ENCODE measurements at regions not wholly inside any gene's neighbourhood (a gene's known extent, or its start where the extent isn't known, plus 50 kb on each side); places are given as distances from the start of the nearest gene placed in this dataset.
A peak's percentile ranks its signal among the peaks of the same experiment; 100 is the strongest.

DNA sequence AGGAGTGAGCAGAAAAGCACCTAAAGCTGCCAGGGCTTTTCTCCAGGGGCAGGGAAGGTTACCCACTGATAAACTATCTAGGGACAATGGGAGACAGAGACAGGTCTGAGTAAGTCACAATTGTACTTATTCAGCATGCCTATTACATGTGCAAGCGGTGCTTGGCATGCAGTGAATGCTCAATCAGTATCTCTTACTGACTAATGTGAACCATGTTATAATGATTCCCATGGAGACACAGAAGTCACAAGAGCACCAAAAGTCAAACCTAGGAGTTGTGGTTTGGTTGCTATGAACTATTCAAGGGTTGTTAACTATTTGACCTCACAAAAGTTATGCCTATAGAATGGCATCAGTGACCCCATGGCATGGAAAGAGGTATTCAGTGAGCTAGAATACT, 50.0 kb upstream of the RASGRP1 start:
- Mint-ChIP-seq H3K9me3 (no peaks in the 10 kb centered on the region), H3K36me3 (ENCODE audit: low read depth) (no peaks in the 10 kb centered on the region), H3K27ac (no peak overlapping the region), H3K4me3 (no peak overlapping the region), H3K27me3 (ENCODE audit: low read depth) (peaks cover 6% of the 10 kb centered on the region), H3K4me1 (peaks cover 14% of the 10 kb centered on the region)
- TF ChIP-seq, protein P1, sequence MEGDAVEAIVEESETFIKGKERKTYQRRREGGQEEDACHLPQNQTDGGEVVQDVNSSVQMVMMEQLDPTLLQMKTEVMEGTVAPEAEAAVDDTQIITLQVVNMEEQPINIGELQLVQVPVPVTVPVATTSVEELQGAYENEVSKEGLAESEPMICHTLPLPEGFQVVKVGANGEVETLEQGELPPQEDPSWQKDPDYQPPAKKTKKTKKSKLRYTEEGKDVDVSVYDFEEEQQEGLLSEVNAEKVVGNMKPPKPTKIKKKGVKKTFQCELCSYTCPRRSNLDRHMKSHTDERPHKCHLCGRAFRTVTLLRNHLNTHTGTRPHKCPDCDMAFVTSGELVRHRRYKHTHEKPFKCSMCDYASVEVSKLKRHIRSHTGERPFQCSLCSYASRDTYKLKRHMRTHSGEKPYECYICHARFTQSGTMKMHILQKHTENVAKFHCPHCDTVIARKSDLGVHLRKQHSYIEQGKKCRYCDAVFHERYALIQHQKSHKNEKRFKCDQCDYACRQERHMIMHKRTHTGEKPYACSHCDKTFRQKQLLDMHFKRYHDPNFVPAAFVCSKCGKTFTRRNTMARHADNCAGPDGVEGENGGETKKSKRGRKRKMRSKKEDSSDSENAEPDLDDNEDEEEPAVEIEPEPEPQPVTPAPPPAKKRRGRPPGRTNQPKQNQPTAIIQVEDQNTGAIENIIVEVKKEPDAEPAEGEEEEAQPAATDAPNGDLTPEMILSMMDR (IDR thresholded peaks at IDR 0.05; ENCODE audit: unreplicated experiment in 3 of 3), result no peak

DNA sequence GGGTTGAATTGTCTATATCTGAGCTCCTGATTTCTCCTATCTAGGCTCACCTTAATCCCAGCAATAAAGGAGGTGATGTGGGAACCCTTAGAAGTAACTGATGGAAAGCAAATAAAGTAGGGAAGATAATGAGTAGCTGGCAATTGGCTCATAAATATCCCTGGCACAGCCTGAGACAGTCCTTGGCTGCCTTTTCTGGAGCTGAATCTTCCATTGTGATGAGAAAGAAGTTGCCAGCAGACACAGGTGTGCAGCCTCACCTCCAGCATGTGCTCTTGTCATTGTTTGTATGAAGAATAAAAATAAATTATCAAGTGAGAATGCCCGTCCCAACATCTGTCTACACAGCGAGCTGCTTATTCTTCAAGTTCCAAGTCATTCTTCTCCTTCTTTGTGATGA, 53.2 kb upstream of the RASGRP1 start:
- Mint-ChIP-seq H3K27me3 (ENCODE audit: low read depth) (peaks cover 7% of the 10 kb centered on the region), H3K9me3 (no peaks in the 10 kb centered on the region), H3K36me3 (ENCODE audit: low read depth) (no peaks in the 10 kb centered on the region), H3K4me1 (peaks cover 21% of the 10 kb centered on the region), H3K4me3 (no peak overlapping the region), H3K27ac (no peak overlapping the region)
- TF ChIP-seq, protein P1 (IDR thresholded peaks at IDR 0.05; ENCODE audit: unreplicated experiment in 3 of 3), result no peak

DNA sequence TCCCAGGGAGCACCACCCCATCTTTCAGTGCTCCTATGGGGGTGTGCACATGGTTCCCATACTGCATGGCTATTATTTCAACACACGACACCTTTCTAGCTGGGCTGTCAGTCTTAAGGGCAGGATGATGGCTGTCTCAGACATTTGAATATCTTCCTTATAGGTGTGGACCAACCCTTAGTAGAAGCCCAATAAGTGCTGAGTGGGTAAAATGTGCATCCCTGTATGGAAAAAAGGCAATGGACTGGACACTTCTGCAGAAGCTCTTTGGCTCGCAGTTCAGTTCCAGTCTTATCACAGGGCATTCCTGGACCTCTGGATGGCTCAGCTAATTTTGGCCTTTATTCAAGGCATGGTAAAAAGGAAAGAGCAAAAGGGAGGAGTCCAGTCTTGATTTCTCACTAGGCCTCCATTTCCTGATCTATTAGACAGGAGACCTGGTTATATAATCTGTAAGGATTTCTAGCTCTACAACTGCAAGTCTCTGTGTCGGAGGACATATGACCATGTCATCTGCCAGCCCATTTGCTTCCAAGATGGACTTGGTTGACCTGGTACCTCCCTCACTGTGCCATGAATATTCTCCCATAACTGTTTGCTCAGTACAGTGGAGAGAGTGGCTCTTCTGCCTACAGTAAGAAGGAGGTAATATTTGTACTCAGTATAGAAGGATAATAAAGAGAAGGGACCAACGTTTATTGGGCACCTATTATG, 53.8 kb upstream of the RASGRP1 start:
- Mint-ChIP-seq H3K4me3 (no peak overlapping the region), H3K27me3 (ENCODE audit: low read depth) (peaks cover 9% of the 10 kb centered on the region), H3K4me1 (peaks cover 21% of the 10 kb centered on the region), H3K36me3 (ENCODE audit: low read depth) (no peaks in the 10 kb centered on the region), H3K9me3 (no peaks in the 10 kb centered on the region), H3K27ac (no peak overlapping the region)
- TF ChIP-seq, protein P1 (IDR thresholded peaks at IDR 0.05; ENCODE audit: unreplicated experiment in 3 of 3), result no peak

DNA sequence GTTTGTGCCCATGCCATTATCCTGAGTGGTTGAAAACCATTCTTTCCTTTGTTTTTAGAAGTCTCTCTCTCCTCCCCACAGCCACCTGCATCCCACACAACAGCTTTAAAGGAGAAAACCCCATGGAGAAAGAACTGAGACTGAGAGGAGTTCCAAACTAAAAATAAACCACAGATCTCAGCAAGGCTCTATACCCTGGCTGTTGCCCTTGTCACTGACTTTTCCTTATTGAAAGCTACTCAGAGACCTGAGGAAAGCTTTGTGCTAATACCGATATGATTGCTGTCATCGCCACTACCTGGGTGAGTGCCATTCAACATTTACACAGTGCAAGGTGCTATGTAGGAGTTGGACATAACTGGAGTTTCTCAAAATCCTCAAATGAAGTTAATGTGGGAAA, 55.5 kb upstream of the RASGRP1 start:
- TF ChIP-seq, protein P1 (IDR thresholded peaks at IDR 0.05; ENCODE audit: unreplicated experiment in 3 of 3), result no peak
- Mint-ChIP-seq H3K9me3 (no peaks in the 10 kb centered on the region), H3K4me1 (peaks cover 28% of the 10 kb centered on the region), H3K36me3 (ENCODE audit: low read depth) (no peaks in the 10 kb centered on the region), H3K4me3 (no peak overlapping the region), H3K27ac (peak overlapping the region in 2 of 3 experiments; percentile 22 to 52), H3K27me3 (ENCODE audit: low read depth) (peaks cover 7% of the 10 kb centered on the region)

DNA sequence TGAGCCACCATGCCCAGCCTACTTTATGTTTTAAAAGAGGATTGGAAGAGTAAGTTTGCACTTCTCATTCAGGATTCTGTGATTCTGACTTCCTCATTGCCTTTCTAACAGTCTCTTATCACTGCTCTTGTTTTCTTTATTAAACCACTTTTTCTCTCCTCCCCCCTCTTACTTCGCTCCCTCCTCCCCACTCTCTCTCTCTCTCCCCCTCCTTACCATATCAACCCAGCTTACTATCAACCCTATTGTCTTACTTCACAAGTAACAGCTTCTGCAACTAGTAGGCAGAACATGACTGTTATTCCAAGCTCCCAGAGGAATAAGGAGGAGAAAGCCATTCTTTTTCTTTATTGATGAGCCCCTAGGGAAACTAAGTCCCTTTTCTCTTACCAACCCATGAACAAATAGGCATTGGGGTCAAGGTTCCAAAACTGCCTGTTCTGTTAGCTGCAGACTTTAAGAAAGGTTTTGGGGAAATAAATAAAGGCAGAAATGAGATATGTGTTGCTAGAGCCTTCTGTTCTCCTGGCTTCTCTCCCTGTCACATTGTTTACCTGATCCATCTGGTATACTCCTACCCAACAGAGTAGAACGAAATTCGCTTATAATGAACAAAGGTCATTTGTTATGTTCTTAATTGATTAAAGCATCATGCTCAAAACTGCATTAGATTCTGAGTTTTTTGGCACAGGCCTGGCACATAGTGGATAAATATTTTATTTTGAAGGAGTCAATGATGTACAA, 56.4 kb upstream of the RASGRP1 start:
- Mint-ChIP-seq H3K4me3 (no peak overlapping the region), H3K27me3 (ENCODE audit: low read depth) (peaks cover 3% of the 10 kb centered on the region), H3K9me3 (no peaks in the 10 kb centered on the region), H3K27ac (peak overlapping the region in 2 of 3 experiments; percentile 0 to 1), H3K36me3 (ENCODE audit: low read depth) (no peaks in the 10 kb centered on the region), H3K4me1 (peaks cover 28% of the 10 kb centered on the region)
- TF ChIP-seq, protein P1 (IDR thresholded peaks at IDR 0.05; ENCODE audit: unreplicated experiment in 3 of 3), result no peak
